Transverse colon (tissue), 4 donors: ENCODE measurements at regions not wholly inside any gene's neighbourhood (a gene's known extent, or its start where the extent isn't known, plus 50 kb on each side); places are given as distances from the start of the nearest gene placed in this dataset.

Experiments
- POLR2A ChIP-seq: fragments of 450-650 bp; IDR thresholded peaks from one replicate; pipeline ENCODE4 v1.6.1; 2016; ENCODE audit warnings: antibody characterized with exemption, mild to moderate bottlenecking, moderate library complexity
- POLR2AphosphoS5 ChIP-seq, 3 donors: sonication (generic); formaldehyde crosslinking; IDR thresholded peaks; one replicate each; pipeline ENCODE4 v1.6.1; 2016; ENCODE audit warnings: antibody characterized with exemption in 3 of 3
- TF ChIP-seq, protein P1 (sequence below), 5 experiments: fragments of 200-600 bp in 3 of 5; fragments of 450-650 bp in 2 of 5; sonication (generic) in 3 of 5; IDR thresholded peaks; 1 replicate in 2 of 5; 2 replicates in 3 of 5; pipeline ENCODE4 v1.5.1; 2016 to 2017; ENCODE audit warnings: antibody characterized with exemption in 5 of 5, inconsistent platforms in 3 of 5, mild to moderate bottlenecking in 2 of 5, moderate library complexity in 1 of 5

DNA sequence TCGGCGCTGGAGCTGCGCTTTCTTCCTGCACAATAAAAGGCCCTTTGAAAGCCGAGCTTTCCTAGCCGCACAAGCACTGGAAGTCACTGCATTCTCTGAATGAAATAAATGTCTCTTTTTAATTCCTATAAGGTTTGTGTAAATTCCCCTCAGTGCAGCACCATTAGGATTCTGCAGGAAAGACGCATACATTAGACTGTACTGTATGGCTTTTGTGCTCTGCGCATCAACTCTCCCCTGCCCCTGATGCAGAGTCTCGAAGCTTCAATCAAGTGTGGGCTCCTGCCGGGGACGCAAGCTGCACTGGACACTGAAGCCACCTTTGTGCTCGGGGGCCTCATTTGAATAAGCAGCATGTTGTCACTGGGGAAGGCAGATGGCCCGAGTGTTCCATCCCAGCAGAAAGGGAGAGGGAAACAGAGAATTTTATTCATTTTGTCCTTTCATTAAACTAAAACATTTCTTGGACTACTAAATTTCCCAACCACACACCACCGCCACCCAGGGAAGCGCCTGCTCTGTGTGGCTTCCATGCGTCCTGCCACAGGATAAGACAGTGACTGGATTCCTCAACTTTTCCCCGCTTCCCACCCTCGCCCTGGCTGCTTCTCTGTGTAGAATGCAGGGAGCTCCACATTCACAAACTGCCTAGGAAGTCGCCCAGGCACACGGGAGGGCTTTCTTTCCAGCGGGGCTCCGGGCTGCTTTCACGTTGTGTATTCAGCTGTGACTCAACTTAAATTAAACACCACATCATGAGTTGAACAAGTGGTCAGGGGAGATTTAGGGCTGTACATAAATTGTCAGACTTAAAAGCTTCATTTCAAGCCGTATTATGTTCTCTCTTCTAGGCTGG is 635.4 kb downstream of the IRX1 start:
- no peak for TF ChIP-seq POLR2A
- TF ChIP-seq, protein P1, sequence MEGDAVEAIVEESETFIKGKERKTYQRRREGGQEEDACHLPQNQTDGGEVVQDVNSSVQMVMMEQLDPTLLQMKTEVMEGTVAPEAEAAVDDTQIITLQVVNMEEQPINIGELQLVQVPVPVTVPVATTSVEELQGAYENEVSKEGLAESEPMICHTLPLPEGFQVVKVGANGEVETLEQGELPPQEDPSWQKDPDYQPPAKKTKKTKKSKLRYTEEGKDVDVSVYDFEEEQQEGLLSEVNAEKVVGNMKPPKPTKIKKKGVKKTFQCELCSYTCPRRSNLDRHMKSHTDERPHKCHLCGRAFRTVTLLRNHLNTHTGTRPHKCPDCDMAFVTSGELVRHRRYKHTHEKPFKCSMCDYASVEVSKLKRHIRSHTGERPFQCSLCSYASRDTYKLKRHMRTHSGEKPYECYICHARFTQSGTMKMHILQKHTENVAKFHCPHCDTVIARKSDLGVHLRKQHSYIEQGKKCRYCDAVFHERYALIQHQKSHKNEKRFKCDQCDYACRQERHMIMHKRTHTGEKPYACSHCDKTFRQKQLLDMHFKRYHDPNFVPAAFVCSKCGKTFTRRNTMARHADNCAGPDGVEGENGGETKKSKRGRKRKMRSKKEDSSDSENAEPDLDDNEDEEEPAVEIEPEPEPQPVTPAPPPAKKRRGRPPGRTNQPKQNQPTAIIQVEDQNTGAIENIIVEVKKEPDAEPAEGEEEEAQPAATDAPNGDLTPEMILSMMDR (IDR thresholded peaks at IDR 0.05) = no peak
- TF ChIP-seq POLR2AphosphoS5 (IDR thresholded peaks at IDR 0.05) = no peak
